ENCODE measurements at regions not wholly inside any gene's neighbourhood (a gene's known extent, or its start where the extent isn't known, plus 50 kb on each side); places are given as distances from the start of the nearest gene placed in this dataset.

DNA sequence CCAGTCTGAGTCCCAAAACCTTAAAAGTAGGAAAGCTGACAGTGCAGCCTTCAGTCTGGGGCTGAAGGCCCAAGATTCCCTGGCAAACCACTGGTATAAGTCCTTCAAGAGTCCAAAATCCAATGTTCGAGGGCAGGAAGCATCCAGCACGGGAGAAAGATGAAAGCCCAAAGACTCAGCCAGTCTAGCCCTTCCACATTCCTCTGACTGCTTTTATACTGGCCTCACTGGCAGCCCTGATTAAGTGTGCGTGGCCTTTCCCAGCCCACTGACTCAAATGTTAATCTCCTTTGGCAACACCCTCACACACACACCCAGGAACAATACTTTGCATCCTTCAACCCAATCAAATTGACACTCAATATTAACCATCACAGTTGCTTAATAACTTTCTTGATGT is 372.1 kb upstream of the CCDC196 start:
- Histone ChIP-seq H3K36me3 (ENCODE audit: control insufficient read depth in 2 of 2, insufficient read depth in 2 of 2, low read length in 1 of 2) (no peaks in the 10 kb centered on the region), H3K9me3 (replicated peaks; ENCODE audit: control insufficient read depth, insufficient read depth, low read length) (no peaks in the 10 kb centered on the region; the same call in 2 of the 3 replicates), H3K79me2 (ENCODE audit: control insufficient read depth, insufficient read depth, low read length) (no peaks in the 10 kb centered on the region), H3K27ac (ENCODE audit: control insufficient read depth, insufficient read depth) (no peak overlapping the region), H3K4me2 (ENCODE audit: control insufficient read depth, insufficient read depth) (no peak overlapping the region), H2AFZ (ENCODE audit: control insufficient read depth, low read depth, low read length) (no peak overlapping the region), H4K20me1 (ENCODE audit: control insufficient read depth, insufficient read depth) (no peaks in the 10 kb centered on the region), H3K4me1 (ENCODE audit: control insufficient read depth, insufficient read depth, low read length) (no peaks in the 10 kb centered on the region), H3K27me3 (replicated peaks in 1 of 2; ENCODE audit: control insufficient read depth in 2 of 2, insufficient read depth in 2 of 2, low read length in 1 of 2) (peaks cover 0 to 1% of the 10 kb centered on the region in 2 experiments; a peak in 1 of 4 replicates), H3K9ac (ENCODE audit: control insufficient read depth, insufficient read depth, low read length) (no peak overlapping the region), H3K4me3 (no peak overlapping the region)
- DNase-seq (ENCODE audit: low read depth, low spot score) (no peak), FAIRE-seq (no peak), ATAC-seq (no peak)
- ChIA-PET SMC1A (ENCODE audit: uncharacterized antibody, unreplicated experiment) (no interaction called here), POLR2A (no interaction called here), CTCF (no interaction called here), RAD21 (ENCODE audit: unreplicated experiment) (no interaction called here)
- 7% methylated on average over 3 of the region's 3 CpGs for WGBS (ENCODE audit: insufficient coverage, insufficient replicate concordance, low lambda C conversion rate, missing lambda C conversion rate)
- TF ChIP-seq MYC (IDR thresholded peaks at IDR 0.05; ENCODE audit: insufficient read depth, insufficient read length, insufficient replicate concordance, low read length, severe bottlenecking) = no peak
- no peak for TF ChIP-seq CREM (IDR thresholded peaks at IDR 0.05; ENCODE audit: low read depth)
- no peak for TF ChIP-seq SP1 (IDR thresholded peaks at IDR 0.05; ENCODE audit: low read depth, low read length)
- no peak for TF ChIP-seq ZNF384 (IDR thresholded peaks at IDR 0.05; ENCODE audit: borderline replicate concordance, low read depth, low read length)
- TF ChIP-seq, protein P1, sequence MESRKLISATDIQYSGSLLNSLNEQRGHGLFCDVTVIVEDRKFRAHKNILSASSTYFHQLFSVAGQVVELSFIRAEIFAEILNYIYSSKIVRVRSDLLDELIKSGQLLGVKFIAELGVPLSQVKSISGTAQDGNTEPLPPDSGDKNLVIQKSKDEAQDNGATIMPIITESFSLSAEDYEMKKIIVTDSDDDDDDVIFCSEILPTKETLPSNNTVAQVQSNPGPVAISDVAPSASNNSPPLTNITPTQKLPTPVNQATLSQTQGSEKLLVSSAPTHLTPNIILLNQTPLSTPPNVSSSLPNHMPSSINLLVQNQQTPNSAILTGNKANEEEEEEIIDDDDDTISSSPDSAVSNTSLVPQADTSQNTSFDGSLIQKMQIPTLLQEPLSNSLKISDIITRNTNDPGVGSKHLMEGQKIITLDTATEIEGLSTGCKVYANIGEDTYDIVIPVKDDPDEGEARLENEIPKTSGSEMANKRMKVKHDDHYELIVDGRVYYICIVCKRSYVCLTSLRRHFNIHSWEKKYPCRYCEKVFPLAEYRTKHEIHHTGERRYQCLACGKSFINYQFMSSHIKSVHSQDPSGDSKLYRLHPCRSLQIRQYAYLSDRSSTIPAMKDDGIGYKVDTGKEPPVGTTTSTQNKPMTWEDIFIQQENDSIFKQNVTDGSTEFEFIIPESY (IDR thresholded peaks at IDR 0.05) = no peak
- TF ChIP-seq TCF12 (IDR thresholded peaks at IDR 0.05; ENCODE audit: low read depth, low read length) = no peak
- TF ChIP-seq, protein P2, sequence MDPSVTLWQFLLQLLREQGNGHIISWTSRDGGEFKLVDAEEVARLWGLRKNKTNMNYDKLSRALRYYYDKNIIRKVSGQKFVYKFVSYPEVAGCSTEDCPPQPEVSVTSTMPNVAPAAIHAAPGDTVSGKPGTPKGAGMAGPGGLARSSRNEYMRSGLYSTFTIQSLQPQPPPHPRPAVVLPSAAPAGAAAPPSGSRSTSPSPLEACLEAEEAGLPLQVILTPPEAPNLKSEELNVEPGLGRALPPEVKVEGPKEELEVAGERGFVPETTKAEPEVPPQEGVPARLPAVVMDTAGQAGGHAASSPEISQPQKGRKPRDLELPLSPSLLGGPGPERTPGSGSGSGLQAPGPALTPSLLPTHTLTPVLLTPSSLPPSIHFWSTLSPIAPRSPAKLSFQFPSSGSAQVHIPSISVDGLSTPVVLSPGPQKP (IDR thresholded peaks at IDR 0.05; ENCODE audit: low read depth, low read length) = no peak
- no peak for TF ChIP-seq RAD21 (IDR thresholded peaks at IDR 0.05; ENCODE audit: insufficient read depth, low read depth, low read length)
- no peak for TF ChIP-seq WRNIP1 (IDR thresholded peaks at IDR 0.05; ENCODE audit: borderline replicate concordance, low read depth, low read length)
- no peak for TF ChIP-seq KDM1A (IDR thresholded peaks at IDR 0.05; ENCODE audit: borderline replicate concordance)
- no peak for TF ChIP-seq CHD2 (IDR thresholded peaks at IDR 0.05; ENCODE audit: borderline replicate concordance, low read depth, low read length)
- no peak for TF ChIP-seq IRF3 (IDR thresholded peaks at IDR 0.05)
- TF ChIP-seq TAF1 (IDR thresholded peaks at IDR 0.05; ENCODE audit: borderline replicate concordance, low read depth, low read length) = no peak
- no peak for TF ChIP-seq EGR1 (IDR thresholded peaks at IDR 0.05; ENCODE audit: borderline replicate concordance in 1 of 2, low read depth in 2 of 2, low read length in 2 of 2)
- TF ChIP-seq TCF7 (IDR thresholded peaks at IDR 0.05; ENCODE audit: borderline replicate concordance) = no peak
- TF ChIP-seq SMAD5 (IDR thresholded peaks at IDR 0.05; ENCODE audit: low read depth) = no peak
- no peak for TF ChIP-seq ZBED1 (IDR thresholded peaks at IDR 0.05; ENCODE audit: borderline replicate concordance)
- TF ChIP-seq MYB (IDR thresholded peaks at IDR 0.05; ENCODE audit: borderline replicate concordance, low read depth, low read length) = no peak
- no peak for TF ChIP-seq MTA3 (IDR thresholded peaks at IDR 0.05; ENCODE audit: borderline replicate concordance, low read length)
- no peak for TF ChIP-seq YY1 (IDR thresholded peaks at IDR 0.05; ENCODE audit: low read depth, low read length)
- intact Hi-C loops (cut with micrococcal nuclease; ENCODE audit: unreplicated experiment) (no loop called here), in situ Hi-C loops (cut with MboI) (no loop called here)
- no TSS peak for BruUV-seq (replicated peaks)

Data from GM12878 (cell line).